Fibroblast of skin of scalp (primary cell): ENCODE measurements at regions not wholly inside any gene's neighbourhood (a gene's known extent, or its start where the extent isn't known, plus 50 kb on each side); places are given as distances from the start of the nearest gene placed in this dataset.
A peak's percentile ranks its signal among the peaks of the same experiment; 100 is the strongest.

Experiments
- DNase-seq: peaks from one replicate; pipeline ENCODE4 v3.0.0-alpha.2; 2013

DNA sequence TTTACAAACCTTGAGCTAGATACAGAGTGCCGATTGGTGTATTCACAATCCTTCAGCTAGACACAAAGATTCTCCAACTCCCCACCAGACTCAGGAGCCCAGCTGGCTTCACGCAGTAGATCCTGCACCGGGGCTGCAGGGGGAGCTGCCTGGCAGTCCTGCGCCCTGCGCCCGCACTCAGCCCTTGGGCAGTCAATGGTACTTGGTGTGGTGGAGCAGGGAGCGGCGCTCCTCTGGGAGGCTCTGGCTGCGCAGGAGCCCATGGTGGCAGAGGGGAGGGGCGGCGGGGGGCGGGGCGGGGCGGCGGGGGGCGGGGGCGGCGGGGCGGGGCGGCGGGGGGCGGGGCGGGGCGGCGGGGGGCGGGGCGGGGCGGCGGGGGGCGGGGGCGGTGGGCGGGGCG is 923.4 kb downstream of the SOCS6 start:
- no peak for DNase-seq

DNA sequence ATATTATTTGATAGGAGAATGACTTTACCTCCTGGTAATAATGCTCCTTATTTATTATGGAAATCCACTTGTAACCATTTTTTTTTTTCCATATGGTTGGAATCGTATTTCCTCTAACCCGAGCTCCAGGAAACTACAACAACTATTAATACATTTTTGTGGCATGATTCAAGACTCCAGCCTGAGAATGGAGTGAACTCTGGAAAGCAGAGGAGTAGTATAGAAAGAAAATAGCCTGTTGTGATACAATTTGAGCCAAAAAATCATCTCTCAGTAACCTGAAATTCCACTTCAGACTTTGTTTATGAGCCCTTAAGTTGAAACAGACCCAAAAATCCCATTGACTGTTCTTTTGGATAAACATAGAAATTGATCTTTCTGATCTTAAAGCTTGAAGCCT is 921.1 kb downstream of the SOCS6 start:
- no peak for DNase-seq

GRCh38 chr18:71194438-71194837 is 905.6 kb downstream of the SOCS6 start:
- DNase-seq, result no peak

- DNase-seq, result no peak
Observed at GRCh38 chr18:71189581-71189980, 900.7 kb downstream of the SOCS6 start.

DNA sequence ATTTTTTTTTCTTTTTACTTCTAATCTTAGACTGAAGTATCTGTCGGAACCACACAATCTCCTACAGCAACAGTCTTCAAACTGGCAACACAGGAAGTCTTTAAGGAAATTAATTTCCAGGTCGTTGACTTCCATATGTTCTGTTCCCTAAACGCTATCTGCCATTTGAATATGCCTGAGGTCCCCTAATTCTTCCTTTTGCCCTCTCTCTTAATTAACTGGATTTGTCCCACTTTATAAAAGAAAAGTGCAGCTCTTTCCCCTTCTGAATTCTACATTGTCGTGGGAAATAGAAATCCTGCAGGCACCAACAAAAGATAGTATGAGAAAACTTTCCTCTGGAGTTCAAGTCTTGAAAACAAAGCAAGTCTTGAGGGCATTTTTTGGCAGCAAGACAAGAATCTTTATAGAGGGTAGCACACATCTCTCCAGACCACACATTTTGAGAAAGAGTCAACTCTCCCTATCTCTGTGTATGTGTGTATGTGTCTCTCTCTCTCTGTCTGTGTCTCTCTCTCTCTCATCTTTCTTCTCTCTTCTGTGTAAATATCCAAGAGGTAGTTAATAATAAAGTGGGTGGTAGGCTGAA is 879.8 kb downstream of the SOCS6 start:
- no peak for DNase-seq

GRCh38 chr18:71136487-71136886 is 847.6 kb downstream of the SOCS6 start:
- DNase-seq, result no peak

DNA sequence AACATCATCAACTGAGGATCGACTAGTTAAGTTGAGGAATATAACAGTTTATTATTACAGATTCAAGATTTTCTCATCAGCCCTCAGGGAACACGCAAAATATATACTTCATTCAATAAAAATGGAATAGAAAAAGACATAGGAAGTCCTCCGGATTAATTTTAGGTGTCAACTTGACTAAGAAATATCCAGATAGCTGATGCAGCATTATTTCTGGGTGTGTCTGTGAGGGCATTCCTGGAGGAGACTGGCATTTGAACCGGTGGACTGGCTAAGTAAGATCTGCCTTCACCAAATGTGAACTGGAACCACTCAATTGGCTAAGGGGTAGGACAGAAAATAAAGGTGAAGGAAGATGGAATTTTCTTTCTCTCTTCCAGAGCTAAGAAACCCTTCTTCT is 845.3 kb downstream of the SOCS6 start:
- no peak for DNase-seq

- DNase-seq, result no peak
Observed at GRCh38 chr18:71131918-71132317, 843.1 kb downstream of the SOCS6 start.

DNA sequence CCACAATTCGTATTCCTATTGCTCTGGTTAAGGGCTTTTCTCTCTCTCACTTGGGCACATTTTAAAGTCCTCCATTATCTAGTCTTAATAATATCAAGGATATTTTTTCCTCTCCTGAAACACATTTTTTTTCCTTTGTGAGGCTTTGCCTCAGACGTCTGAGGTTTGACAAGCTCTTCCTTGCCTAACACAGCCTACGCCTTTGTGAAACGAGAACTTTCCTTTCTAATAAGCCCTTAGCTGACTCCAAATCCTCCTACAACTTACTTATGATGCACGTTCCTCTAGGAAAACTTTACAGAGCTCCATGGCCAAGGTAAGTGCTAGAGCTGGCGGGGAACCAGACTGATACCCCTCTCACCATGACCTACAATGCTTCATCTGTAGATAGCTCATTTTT is 841.5 kb downstream of the SOCS6 start:
- DNase-seq, result no peak

DNA sequence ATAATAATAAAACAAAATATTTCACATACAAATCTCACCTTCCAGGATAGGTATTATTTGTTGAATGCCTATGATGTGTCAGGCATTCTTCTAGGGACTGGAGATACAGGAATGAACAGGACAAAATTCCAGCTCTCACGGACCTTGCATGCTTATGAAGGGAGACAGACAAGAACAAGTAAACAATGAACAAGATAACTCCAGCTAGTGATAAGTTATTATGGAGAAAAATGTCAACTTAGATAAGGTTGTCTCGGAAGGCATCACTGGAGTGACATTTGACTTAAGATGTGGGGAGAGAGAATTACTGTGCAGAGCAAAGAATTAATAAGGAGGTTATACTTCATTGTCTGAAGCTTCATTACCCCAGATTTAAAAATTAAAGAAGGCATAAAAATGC is 836.7 kb downstream of the SOCS6 start:
- DNase-seq, result no peak

DNA sequence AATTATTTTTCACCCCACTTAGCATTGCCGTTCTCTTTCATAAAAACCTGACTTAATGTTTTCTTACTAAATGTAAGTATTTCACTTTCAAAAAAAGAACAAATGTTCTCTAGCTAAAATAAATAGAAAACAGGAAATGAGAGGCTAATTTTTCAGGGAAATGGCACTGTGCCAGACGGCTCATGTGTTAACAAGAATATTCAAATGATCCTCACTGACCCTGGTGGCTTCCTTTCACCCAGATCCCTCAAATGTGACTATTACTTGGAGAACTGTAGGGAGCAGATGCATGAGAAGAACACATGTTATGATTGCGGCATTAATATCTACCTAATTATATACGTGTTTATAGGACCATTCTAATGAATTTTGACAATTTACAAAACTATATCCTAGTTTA is 827.7 kb downstream of the SOCS6 start:
- DNase-seq, result no peak

- no peak for DNase-seq
Observed at GRCh38 chr18:71115261-71115660, 826.4 kb downstream of the SOCS6 start.

GRCh38 chr18:71114550-71115210 is 825.8 kb downstream of the SOCS6 start:
- no peak for DNase-seq

GRCh38 chr18:71107244-71107643 is 818.4 kb downstream of the SOCS6 start:
- DNase-seq, result no peak

DNA sequence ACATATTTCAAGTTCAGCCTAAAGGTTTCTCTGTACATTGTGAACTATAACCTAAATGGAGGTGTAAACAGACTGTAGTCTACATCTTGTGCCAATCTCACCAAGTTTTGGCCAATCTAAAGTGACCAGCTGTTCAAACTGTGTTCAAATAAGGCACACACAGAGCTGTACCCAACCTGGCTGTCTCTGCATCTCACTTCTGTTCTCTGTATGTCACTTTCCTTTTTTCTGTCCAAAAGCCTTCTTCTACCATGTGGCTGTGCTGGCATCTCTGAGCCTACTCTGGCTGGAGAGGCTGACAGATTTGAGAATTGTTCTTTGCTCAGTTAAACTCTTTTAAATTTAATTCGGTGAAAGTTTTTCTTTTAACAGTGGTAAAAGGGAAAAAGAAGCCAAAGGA is 817.9 kb downstream of the SOCS6 start:
- DNase-seq, result no peak

DNA sequence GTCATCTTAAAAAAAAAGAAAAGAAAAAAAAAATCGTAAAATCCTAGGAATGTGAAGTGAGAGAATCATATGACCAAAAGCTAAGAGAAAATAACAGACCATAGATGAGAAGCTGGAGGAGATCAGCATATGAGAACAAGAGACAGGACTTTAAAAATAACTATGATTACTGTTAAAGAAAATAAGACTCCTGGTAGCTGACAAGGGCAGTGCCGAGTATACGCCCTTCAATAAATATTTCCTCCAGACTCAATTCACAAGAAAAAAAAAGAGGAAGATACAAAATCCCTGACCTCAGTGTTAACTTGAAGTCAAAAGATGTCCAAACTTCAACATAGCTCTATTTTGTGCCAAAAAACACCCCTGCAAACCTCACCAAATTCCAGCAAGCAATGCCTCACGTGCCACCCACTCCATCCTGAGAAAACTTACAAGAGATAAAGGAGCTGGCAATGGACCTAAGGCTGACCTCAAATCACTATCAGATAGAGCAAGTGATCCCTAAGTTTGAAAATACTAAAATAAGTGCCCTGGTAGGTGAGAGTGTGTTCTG is 817.2 kb downstream of the SOCS6 start:
- DNase-seq, result no peak

GRCh38 chr18:71105078-71105819 is 816.4 kb downstream of the SOCS6 start:
- DNase-seq, result peak; percentile 6

- no peak for DNase-seq
Observed at GRCh38 chr18:71079606-71080005, 790.8 kb downstream of the SOCS6 start.

DNA sequence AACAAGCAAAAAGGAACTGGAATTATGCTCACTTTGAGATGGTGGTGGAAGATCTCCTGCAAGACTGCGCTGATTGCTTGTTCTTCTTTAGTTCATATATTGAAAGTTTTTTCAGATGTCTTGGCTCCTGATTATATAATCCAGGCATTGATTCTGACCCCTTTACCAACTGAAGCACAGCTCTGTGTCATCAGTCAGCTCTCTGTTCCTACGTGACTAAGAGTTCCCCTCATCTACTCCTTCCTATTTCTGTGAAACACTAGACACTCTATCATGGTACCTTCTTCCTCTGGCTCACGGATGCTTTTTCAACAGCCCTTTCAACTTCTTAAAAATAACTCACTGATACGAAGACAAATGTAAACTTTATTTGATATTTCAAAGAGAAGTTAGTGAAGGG is 788.6 kb downstream of the SOCS6 start:
- DNase-seq, result no peak

DNA sequence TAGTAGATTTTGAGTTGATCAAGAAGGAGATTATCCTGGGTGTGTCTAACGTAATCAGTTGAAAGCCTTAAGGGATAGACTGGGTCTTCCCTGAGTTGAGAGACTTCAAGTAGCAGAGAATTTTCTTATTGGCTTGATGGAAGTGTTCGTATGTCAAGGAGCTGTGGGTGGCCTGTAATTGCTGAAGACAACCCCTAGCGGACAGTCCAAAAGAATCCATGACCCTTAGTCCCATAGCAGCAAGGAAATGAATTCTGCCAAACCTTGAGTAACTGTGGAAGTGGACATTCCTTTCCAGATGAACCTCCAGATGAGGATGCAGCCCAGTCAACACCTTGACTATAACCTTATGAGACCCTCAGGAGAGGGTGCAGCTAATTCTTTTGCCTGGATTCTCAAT is 786.3 kb downstream of the SOCS6 start:
- DNase-seq, result no peak

GRCh38 chr18:71068338-71068737 is 779.5 kb downstream of the SOCS6 start:
- no peak for DNase-seq

GRCh38 chr18:71049893-71050292 is 761.0 kb downstream of the SOCS6 start:
- DNase-seq, result no peak

- no peak for DNase-seq
Observed at GRCh38 chr18:71047882-71048281, 759.0 kb downstream of the SOCS6 start.
